HEK293 (cell line): ENCODE measurements at regions not wholly inside any gene's neighbourhood (a gene's known extent, or its start where the extent isn't known, plus 50 kb on each side); places are given as distances from the start of the nearest gene placed in this dataset.

Experiments
- CTCF ChIA-PET: fragments of 350-600 bp; formaldehyde crosslinking; extraction: SDS; loops from one replicate; lab custom pipeline; 2021; ENCODE audit warnings: antibody characterized with exemption; lab: Yijun Ruan, JAX
- POLR2A ChIA-PET: fragments of 300-600 bp; formaldehyde crosslinking; extraction: SDS; loops from one replicate; lab custom pipeline; 2020; ENCODE audit warnings: antibody characterized with exemption, inconsistent platforms; lab: Yijun Ruan, JAX
- H3K27ac ChIP-seq: fragments of 200-500 bp; sonication (Bioruptor generic); 2 replicates; pipeline ENCODE4 v1.5.1; 2014; ENCODE audit warnings: low read depth, low read length, control low read depth, inconsistent platforms; ENCODE audit errors: extremely low read depth
- H3K36me3 ChIP-seq, 2 experiments: fragments of 200-500 bp in 1 of 2; sonication (Bioruptor generic) in 1 of 2; 1 replicate in 1 of 2; 2 replicates in 1 of 2; pipeline ENCODE4 v1.5.1; 2014 to 2017; ENCODE audit warnings: inconsistent platforms in 2 of 2, low read length in 2 of 2; ENCODE audit not compliant: control insufficient read depth in 2 of 2, insufficient read depth in 1 of 2
- H3K4me1 ChIP-seq: fragments of 200-500 bp; sonication (Bioruptor generic); 2 replicates; pipeline ENCODE4 v1.5.1; 2014; ENCODE audit warnings: mild to moderate bottlenecking, low read length, inconsistent platforms; ENCODE audit not compliant: control insufficient read depth, insufficient read depth
- H3K4me3 ChIP-seq: 2 replicates; pipeline ENCODE4 v1.5.1; 2011; ENCODE audit warnings: low read depth, mild to moderate bottlenecking, control low read depth, low read length, moderate library complexity
- H3K9me3 ChIP-seq: fragments of 200-500 bp; sonication (Bioruptor generic); 2 replicates; pipeline ENCODE4 v1.5.1; 2014; ENCODE audit warnings: low read depth, low read length, inconsistent platforms; ENCODE audit not compliant: control insufficient read depth, insufficient read depth
- GLIS2 ChIP-seq: fragments of 450-650 bp; formaldehyde crosslinking; IDR thresholded peaks from 2 replicates; pipeline ENCODE4 v1.5.1; 2016; ENCODE audit warnings: missing biosample characterization, missing genetic modification characterization
- SP2 ChIP-seq: fragments of 450-650 bp; formaldehyde crosslinking; IDR thresholded peaks from 2 replicates; pipeline ENCODE4 v1.5.1; 2016; ENCODE audit warnings: missing biosample characterization, missing genetic modification characterization
- ZBTB11 ChIP-seq: fragments of 450-650 bp; formaldehyde crosslinking; conservative IDR thresholded peaks from 2 replicates; pipeline ENCODE4 v1.5.1; 2016; ENCODE audit warnings: low read depth, missing biosample characterization, missing genetic modification characterization
- ZBTB26 ChIP-seq: fragments of 450-650 bp; formaldehyde crosslinking; optimal IDR thresholded peaks from 2 replicates; pipeline ENCODE3; 2016; ENCODE audit warnings: missing biosample characterization, mild to moderate bottlenecking, missing genetic modification characterization
- ZBTB44 ChIP-seq: fragments of 450-650 bp; IDR thresholded peaks from 2 replicates; pipeline ENCODE4 v1.5.1; 2018; ENCODE audit warnings: missing biosample characterization, mild to moderate bottlenecking, missing genetic modification characterization
- ZNF132 ChIP-seq: fragments of 450-650 bp; formaldehyde crosslinking; IDR thresholded peaks from 2 replicates; pipeline ENCODE4 v1.5.1; 2017; ENCODE audit warnings: missing biosample characterization, missing genetic modification characterization, borderline replicate concordance
- ZNF155 ChIP-seq: fragments of 450-650 bp; formaldehyde crosslinking; IDR thresholded peaks from 2 replicates; pipeline ENCODE4 v1.5.1; 2016; ENCODE audit warnings: missing biosample characterization, missing genetic modification characterization
- ZNF202 ChIP-seq: fragments of 450-650 bp; formaldehyde crosslinking; IDR thresholded peaks from 2 replicates; pipeline ENCODE4 v1.5.1; 2016; ENCODE audit warnings: missing biosample characterization, missing genetic modification characterization, borderline replicate concordance
- ZNF24 ChIP-seq: fragments of 450-650 bp; formaldehyde crosslinking; IDR thresholded peaks from 2 replicates; pipeline ENCODE4 v1.5.1; 2016; ENCODE audit warnings: missing biosample characterization, missing genetic modification characterization
- ZNF354C ChIP-seq: fragments of 450-650 bp; formaldehyde crosslinking; IDR thresholded peaks from 2 replicates; pipeline ENCODE4 v1.5.1; 2016; ENCODE audit warnings: missing biosample characterization, missing genetic modification characterization, low read depth, borderline replicate concordance
- ZNF488 ChIP-seq: fragments of 450-650 bp; formaldehyde crosslinking; IDR thresholded peaks from 2 replicates; pipeline ENCODE4 v1.5.1; 2016; ENCODE audit warnings: missing biosample characterization, missing genetic modification characterization
- ZNF510 ChIP-seq: fragments of 450-650 bp; formaldehyde crosslinking; IDR thresholded peaks from 2 replicates; pipeline ENCODE4 v1.5.1; 2018; ENCODE audit warnings: mild to moderate bottlenecking, missing genetic modification characterization, missing biosample characterization; ENCODE audit not compliant: insufficient replicate concordance
- ZNF521 ChIP-seq: fragments of 450-650 bp; formaldehyde crosslinking; IDR thresholded peaks from 2 replicates; pipeline ENCODE4 v1.5.1; 2017; ENCODE audit warnings: missing biosample characterization, mild to moderate bottlenecking, missing genetic modification characterization
- ZNF707 ChIP-seq: fragments of 450-650 bp; formaldehyde crosslinking; IDR thresholded peaks from 2 replicates; pipeline ENCODE4 v1.5.1; 2016; ENCODE audit warnings: missing biosample characterization, missing genetic modification characterization
- ZNF776 ChIP-seq: fragments of 450-650 bp; formaldehyde crosslinking; IDR thresholded peaks from 2 replicates; pipeline ENCODE4 v1.5.0; 2017; ENCODE audit warnings: missing biosample characterization, missing genetic modification characterization, borderline replicate concordance
- ZNF792 ChIP-seq: fragments of 450-650 bp; formaldehyde crosslinking; IDR thresholded peaks from 2 replicates; pipeline ENCODE4 v1.5.1; 2016; ENCODE audit warnings: missing biosample characterization, missing genetic modification characterization

GRCh38 chr4:1532549-1533395 lies 126.5 kb upstream of the NKX1-1 start:
- no peaks in the 10 kb centered on the region for H3K4me1 ChIP-seq
- no peak overlapping the region for H3K27ac ChIP-seq
- H3K9me3 ChIP-seq: no peaks in the 10 kb centered on the region
- ChIA-PET POLR2A (no interaction called here), CTCF (no interaction called here)
- no peak for TF ChIP-seq ZNF488 (tag by site-specific recombination)
- TF ChIP-seq GLIS2: peak; percentile 38; the same call in 1 of the 2 replicates
- TF ChIP-seq ZNF521: no peak
- TF ChIP-seq ZNF776 (tag by site-specific recombination): no peak
- H3K4me3 ChIP-seq: no peak overlapping the region
- no peaks in the 10 kb centered on the region for H3K36me3 ChIP-seq

- Histone ChIP-seq H3K27ac (no peak overlapping the region), H3K36me3 (no peaks in the 10 kb centered on the region), H3K9me3 (no peaks in the 10 kb centered on the region)
- ChIA-PET CTCF (no interaction called here), POLR2A (no interaction called here)
- TF ChIP-seq ZNF24 (tag by site-specific recombination): no peak
- no peak for TF ChIP-seq SP2
- no peak for TF ChIP-seq ZNF132 (tag by site-specific recombination)
- no peak for TF ChIP-seq ZNF202
- TF ChIP-seq ZBTB26 (tag by site-specific recombination): no peak
- TF ChIP-seq ZNF792 (tag by site-specific recombination): no peak
- TF ChIP-seq ZNF510 (tag by site-specific recombination): no peak
- TF ChIP-seq ZNF707 (tag by site-specific recombination): no peak
- TF ChIP-seq, all 188 proteins: peak for 0
- H3K4me1 ChIP-seq: no peaks in the 10 kb centered on the region
- H3K4me3 ChIP-seq: no peak overlapping the region
These were observed 125.7 kb upstream of the NKX1-1 start for GRCh38 chr4:1531683-1532548.

- Histone ChIP-seq H3K27ac (no peak overlapping the region), H3K4me3 (no peak overlapping the region), H3K9me3 (no peaks in the 10 kb centered on the region), H3K4me1 (no peaks in the 10 kb centered on the region), H3K36me3 (no peaks in the 10 kb centered on the region)
- TF ChIP-seq ZBTB11 (tag by site-specific recombination) (no peak), ZNF488 (tag by site-specific recombination) (no peak), ZNF354C (tag by site-specific recombination) (no peak), ZBTB44 (tag by site-specific recombination) (no peak), ZNF155 (no peak)
- ChIA-PET POLR2A (no interaction called here), CTCF (interaction anchor here (1.1 kb wide), 1 partner anchor 19 kb away, joined by 5 read pairs; no protein-coding TSS in a partner anchor)
These were observed 124.1 kb upstream of the NKX1-1 start for GRCh38 chr4:1530356-1530755.
